Left lung (tissue), 4 donors: ENCODE measurements at regions not wholly inside any gene's neighbourhood (a gene's known extent, or its start where the extent isn't known, plus 50 kb on each side); places are given as distances from the start of the nearest gene placed in this dataset.
"Not testable (repeated sequence)": the region's sequence is repeated elsewhere in the genome, so short reads cannot be mapped to it uniquely, and the experiment has no call there.

Experiments used
- ATAC-seq: fragments of 200-7000 bp; cut with Tn5 transposase; one replicate; pipeline ENCODE4 v1.9.1; 2020; ENCODE audit warnings: moderate library complexity
- DNase-seq, 4 donors: peaks; one replicate each; pipeline ENCODE4 v3.0.0-alpha.2; 2013 to 2020
- H3K27ac ChIP-seq, 2 donors: fragments of 200-600 bp; sonication (generic) in 1 of 2; one replicate each; pipeline versions ENCODE4 v1.5.0 to v1.8.0; 2020 to 2021
- H3K27me3 ChIP-seq, 2 donors: fragments of 200-600 bp; sonication (generic) in 1 of 2; one replicate each; pipeline versions ENCODE4 v1.5.0 to v1.8.0; 2020 to 2021
- H3K36me3 ChIP-seq, 2 donors: fragments of 200-600 bp; sonication (generic) in 1 of 2; one replicate each; pipeline versions ENCODE4 v1.5.0 to v1.8.0; 2020 to 2021
- H3K4me1 ChIP-seq, 2 donors: fragments of 200-600 bp; one replicate each; pipeline ENCODE4 v1.8.0; 2021
- H3K4me3 ChIP-seq, 2 donors: fragments of 200-600 bp; sonication (generic) in 1 of 2; one replicate each; pipeline versions ENCODE4 v1.5.0 to v1.8.0; 2020 to 2021; ENCODE audit warnings: mild to moderate bottlenecking in 1 of 2
- H3K9me3 ChIP-seq, 2 donors: fragments of 200-600 bp; sonication (generic) in 1 of 2; one replicate each; pipeline versions ENCODE4 v1.5.0 to v1.8.0; 2020 to 2021
- CTCF ChIP-seq, 2 donors: fragments of 200-600 bp; sonication (generic) in 1 of 2; IDR thresholded peaks; one replicate each; pipeline versions ENCODE4 v1.5.0 to v1.8.0; 2021; ENCODE audit warnings: antibody characterized with exemption in 2 of 2
- intact Hi-C, 2 donors: fragments of 100-400 bp; cut with DNase I; formaldehyde crosslinking; loops; one replicate each; pipeline versions ENCODE4 v1.11.2 to v1.14.2; 2022
- donor health status: DM: no; HTN: yes; CAD: no.
- donor health status: DM: no; HTN: no; CAD: no.

- Histone ChIP-seq H3K4me3 (no peak overlapping the region), H3K9me3 (no peaks in the 10 kb centered on the region), H3K36me3 (no peaks in the 10 kb centered on the region), H3K4me1 (no peaks in the 10 kb centered on the region), H3K27me3 (no peaks in the 10 kb centered on the region), H3K27ac (no peak overlapping the region)
- intact Hi-C loops, result no loop called here
- DNase-seq (no peak), ATAC-seq (no peak)
- no peak for TF ChIP-seq CTCF (IDR thresholded peaks at IDR 0.05)
Observed at GRCh38 chr12:68480526-68480925, 130.2 kb upstream of the RAP1B start.

DNA sequence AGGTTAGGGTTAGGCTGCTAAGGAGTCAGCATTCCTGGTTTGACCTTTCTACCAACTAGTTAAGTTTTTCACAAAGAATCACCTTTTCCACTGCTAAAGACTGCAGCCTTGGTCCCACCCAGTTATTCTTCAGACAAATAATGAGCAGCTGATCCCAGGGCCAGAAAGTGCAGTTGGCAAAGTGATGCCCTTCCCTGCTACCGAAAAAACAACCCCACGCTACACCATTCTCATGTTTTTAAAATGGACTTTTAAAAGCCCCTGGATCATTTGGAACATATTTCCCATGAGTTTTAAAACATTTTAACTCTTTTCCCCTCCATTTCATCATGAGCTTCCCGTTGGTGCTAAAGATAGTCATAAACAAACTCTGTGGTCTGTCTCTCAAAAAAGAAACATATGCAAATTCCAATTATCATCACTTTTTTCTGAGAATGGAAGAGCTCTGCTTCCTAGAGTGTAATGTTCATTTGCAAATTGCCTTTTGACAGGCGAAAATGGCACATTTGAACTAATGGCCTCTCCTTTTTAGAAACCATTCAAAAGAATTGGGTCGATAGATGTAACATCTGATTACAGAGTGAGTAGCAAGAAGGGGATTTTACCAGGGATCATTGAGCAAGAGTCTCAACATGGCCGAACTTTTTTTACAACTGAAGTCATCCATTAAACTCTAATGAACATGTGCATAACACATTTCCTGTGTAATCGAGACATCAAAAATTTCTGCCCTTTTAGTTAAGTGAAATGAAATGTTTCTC is 129.3 kb upstream of the RAP1B start:
- intact Hi-C loops, result no loop called here
- Histone ChIP-seq H3K4me1 (no peaks in the 10 kb centered on the region), H3K27ac (no peak overlapping the region), H3K27me3 (no peaks in the 10 kb centered on the region), H3K9me3 (no peaks in the 10 kb centered on the region), H3K36me3 (no peaks in the 10 kb centered on the region), H3K4me3 (no peak overlapping the region)
- no peak for TF ChIP-seq CTCF (IDR thresholded peaks at IDR 0.05)
- ATAC-seq (no peak), DNase-seq (no peak)

DNA sequence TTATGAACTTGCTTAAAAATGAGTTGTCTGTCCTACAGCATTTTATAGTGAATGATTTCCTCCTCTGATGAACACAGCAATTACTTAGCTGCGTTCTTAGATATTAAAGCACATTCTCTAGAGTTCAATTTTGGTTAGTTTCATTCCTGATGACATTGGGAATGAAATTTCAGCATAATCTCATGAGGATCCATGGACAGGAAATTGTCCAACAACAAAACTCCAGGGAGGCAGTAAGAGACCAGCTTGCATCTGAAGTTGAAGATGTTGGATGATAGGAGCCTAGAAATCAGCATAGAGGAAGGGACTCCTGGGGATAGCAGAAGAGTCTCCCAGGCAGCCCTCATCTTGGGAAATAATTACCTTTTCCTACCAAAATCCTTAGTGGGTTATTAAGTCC is 128.7 kb upstream of the RAP1B start:
- H3K27ac ChIP-seq, result no peak overlapping the region
- TF ChIP-seq CTCF (IDR thresholded peaks at IDR 0.05), result no peak
- H3K4me3 ChIP-seq, result no peak overlapping the region
- H3K9me3 ChIP-seq, result no peaks in the 10 kb centered on the region
- intact Hi-C loops, result no loop called here
- DNase-seq, result no peak
- H3K4me1 ChIP-seq, result no peaks in the 10 kb centered on the region
- H3K27me3 ChIP-seq, result no peaks in the 10 kb centered on the region
- ATAC-seq, result no peak
- H3K36me3 ChIP-seq, result no peaks in the 10 kb centered on the region

- ATAC-seq, result no peak
- Histone ChIP-seq H3K27me3 (no peaks in the 10 kb centered on the region), H3K36me3 (no peaks in the 10 kb centered on the region), H3K9me3 (no peaks in the 10 kb centered on the region), H3K27ac (no peak overlapping the region), H3K4me3 (no peak overlapping the region), H3K4me1 (no peaks in the 10 kb centered on the region)
- intact Hi-C loops, result no loop called here
- no peak for TF ChIP-seq CTCF (IDR thresholded peaks at IDR 0.05)
- DNase-seq, result no peak
Observed at GRCh38 chr12:68482660-68483059, 128.0 kb upstream of the RAP1B start.

DNA sequence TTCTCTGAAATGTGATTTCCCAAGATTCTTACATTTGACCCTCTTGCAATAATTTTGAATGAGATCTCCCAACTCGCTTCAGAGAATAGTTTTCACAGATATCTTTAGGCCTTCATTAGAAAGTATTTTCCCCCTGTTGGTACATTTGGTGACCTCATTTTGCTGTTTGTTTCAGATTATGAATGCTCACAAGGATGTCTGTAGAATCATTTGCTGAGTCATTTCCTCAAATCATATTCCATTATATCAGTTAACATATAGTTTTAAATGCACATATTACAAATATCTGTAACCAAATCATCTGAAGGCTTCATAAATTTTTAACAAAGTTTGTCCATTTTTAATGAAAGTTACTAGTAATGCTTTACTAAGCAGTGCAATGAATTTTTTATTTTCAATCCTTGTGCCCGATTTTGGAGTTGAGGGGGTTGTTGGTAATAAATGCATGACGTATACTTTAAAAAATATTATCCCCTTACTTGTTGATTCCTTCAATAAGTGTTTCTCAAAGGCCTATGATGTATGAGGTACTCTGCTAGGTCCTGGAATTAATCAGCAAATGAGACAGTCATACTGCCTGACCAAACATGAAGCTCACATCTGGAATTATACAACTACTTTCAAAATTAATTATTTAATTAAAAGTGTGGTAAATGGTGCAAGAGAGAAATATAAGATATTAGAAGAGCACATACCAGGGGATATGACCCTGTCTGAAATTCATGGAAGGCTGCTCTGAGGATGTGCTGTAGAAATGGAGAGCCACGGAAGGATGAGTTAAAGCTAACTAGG is 126.9 kb upstream of the RAP1B start:
- Histone ChIP-seq H3K4me1 (no peaks in the 10 kb centered on the region), H3K27ac (no peak overlapping the region), H3K27me3 (no peaks in the 10 kb centered on the region), H3K36me3 (no peaks in the 10 kb centered on the region), H3K4me3 (no peak overlapping the region), H3K9me3 (no peaks in the 10 kb centered on the region)
- DNase-seq (no peak), ATAC-seq (no peak)
- no peak for TF ChIP-seq CTCF (IDR thresholded peaks at IDR 0.05)
- intact Hi-C loops, result no loop called here

DNA sequence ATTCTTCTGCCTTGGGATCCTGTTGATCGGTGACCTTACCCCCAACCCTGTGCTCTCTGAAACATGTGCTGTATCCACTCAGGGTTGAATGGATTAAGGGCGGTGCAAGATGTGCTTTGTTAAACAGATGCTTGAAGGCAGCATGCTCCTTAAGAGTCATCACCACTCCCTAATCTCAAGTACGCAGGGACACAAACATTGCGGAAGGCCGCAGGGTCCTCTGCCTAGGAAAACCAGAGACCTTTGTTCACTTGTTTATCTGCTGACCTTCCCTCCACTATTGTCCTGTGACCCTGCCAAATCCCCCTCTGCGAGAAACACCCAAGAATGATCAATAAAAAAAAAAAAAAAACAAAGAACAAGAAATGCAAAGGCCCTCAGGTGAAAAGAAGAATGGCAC is 126.1 kb upstream of the RAP1B start:
- H3K36me3 ChIP-seq, H3K4me1 ChIP-seq, H3K9me3 ChIP-seq, ATAC-seq, H3K27ac ChIP-seq, intact Hi-C loops, H3K4me3 ChIP-seq, DNase-seq, H3K27me3 ChIP-seq: not testable (repeated sequence)

GRCh38 chr12:68486449-68486848 is 124.2 kb upstream of the RAP1B start:
- H3K4me3 ChIP-seq, H3K9me3 ChIP-seq: not testable (repeated sequence)

More at GRCh38 chr12:68486449-68486848, 124.2 kb upstream of the RAP1B start:
- ATAC-seq, H3K4me1 ChIP-seq, DNase-seq, intact Hi-C loops, H3K27me3 ChIP-seq, H3K36me3 ChIP-seq, H3K27ac ChIP-seq: not testable (repeated sequence)
